GM04503 (cell line): ENCODE measurements at regions not wholly inside any gene's neighbourhood (a gene's known extent, or its start where the extent isn't known, plus 50 kb on each side); places are given as distances from the start of the nearest gene placed in this dataset.

Experiments used
- DNase-seq: peaks from one replicate; pipeline ENCODE4 v3.0.0-alpha.2; 2012; ENCODE audit warnings: low read depth

GRCh38 chr16:49078104-49078503 is 203.5 kb downstream of the CBLN1 start:
- DNase-seq: no peak

- DNase-seq: no peak
These were observed 205.9 kb downstream of the CBLN1 start for GRCh38 chr16:49075709-49076108.

DNA sequence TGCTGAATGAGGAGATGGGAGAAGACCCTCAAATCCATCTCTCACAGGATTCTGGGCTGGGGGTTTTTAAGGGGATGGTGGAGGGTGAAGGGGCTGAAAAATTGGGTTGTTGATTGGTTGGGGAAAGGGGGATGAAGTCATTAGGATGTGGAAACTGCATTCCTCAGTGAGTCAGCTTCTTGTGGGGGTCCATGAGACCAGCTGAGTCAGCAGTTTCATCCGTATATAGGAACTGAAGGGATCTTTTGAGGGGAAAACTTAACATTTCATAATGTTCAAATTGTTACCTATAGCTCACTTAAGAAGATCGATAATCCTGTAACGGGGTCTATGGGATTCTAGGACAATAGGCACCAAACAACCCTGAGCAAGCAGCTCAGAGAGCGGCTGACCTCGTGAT is 213.4 kb downstream of the CBLN1 start:
- no peak for DNase-seq

DNA sequence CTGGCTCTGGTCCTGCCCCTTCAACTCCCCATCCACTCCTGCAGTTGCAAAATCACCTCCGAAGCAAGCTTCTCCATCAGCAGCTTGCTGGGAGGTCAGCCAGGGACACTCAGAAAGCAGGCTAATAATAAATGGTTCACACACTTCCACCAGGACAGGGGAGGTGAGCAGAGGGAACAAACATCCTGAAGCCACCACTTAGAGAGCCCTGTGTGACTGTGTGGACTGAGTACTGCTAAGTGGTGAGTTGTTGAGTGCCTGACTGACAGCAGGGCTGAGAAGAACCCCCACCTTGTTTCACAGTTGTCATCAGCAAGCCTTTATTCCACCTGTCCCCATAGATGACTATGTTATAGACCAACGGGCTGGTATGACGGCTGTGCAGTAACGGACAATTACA is 213.9 kb downstream of the CBLN1 start:
- no peak for DNase-seq

- DNase-seq: no peak
These were observed 220.4 kb downstream of the CBLN1 start for GRCh38 chr16:49061137-49061714.

DNA sequence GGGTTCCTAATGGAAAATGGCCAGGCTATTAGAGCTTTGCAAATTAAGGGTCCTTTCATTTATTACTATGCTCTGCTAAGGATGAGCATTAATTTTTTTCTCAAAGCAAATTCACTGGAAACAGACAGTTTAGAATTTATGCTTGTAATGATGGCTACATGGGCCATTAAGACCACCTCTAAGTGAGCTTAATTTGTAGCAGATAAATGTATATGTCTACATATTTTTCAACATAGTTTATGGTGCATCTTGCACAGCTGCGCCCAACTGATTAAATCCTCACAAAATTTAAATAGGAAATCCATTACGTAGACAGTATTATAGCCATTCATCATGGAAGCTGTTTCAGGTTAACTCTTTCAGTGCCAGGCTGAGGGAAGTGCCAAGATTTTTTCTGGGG is 220.9 kb downstream of the CBLN1 start:
- DNase-seq: no peak

GRCh38 chr16:49058382-49058781 is 223.3 kb downstream of the CBLN1 start:
- no peak for DNase-seq

- DNase-seq: no peak
These were observed 223.7 kb downstream of the CBLN1 start for GRCh38 chr16:49057936-49058335.

GRCh38 chr16:49057391-49057790 is 224.2 kb downstream of the CBLN1 start:
- DNase-seq: no peak

DNA sequence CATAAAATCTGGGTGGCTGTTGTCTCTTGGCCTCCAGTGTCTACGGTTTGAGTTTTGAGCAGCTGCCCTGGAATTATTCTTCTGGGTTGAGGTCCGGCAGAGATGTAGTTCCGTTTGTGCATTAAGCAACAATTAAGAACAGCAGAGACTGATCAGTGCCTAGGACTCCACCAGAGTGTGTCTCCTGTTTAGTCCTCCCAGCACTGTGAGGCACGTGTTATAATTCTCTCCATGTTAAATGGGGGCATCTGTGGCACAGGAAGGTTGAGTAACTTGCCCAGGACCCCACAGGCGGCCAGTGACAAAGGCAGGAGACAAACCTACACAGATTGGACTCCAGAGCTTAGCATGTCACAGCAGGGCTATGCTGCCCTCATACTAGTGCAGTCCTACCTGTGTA is 225.1 kb downstream of the CBLN1 start:
- DNase-seq: no peak

- DNase-seq: no peak
These were observed 225.7 kb downstream of the CBLN1 start for GRCh38 chr16:49055824-49056545.

GRCh38 chr16:49055291-49055690 is 226.3 kb downstream of the CBLN1 start:
- DNase-seq: no peak

GRCh38 chr16:49054606-49055005 is 227.0 kb downstream of the CBLN1 start:
- DNase-seq: no peak

- DNase-seq: no peak
These were observed 228.8 kb downstream of the CBLN1 start for GRCh38 chr16:49052846-49053245.

DNA sequence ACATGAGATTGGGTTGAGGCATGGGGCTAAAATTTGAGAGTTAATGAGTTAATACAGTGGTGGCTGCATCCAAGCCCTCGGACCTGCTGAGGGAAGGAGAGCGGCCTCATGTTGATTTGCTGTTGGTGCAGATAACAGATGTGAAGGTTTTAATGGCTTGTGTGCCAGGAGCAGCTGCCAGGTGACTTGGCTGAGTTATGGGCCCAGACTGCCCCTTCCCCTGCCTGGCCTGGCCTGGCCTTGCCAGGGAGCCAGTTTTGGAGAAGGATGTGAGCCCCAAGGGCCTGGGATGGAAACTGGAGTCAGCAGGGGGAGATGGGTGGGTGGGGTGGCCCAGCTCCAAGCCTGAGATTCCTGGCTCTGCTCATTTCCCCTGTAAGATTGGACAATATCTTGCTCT is 230.1 kb downstream of the CBLN1 start:
- DNase-seq: no peak

- no peak for DNase-seq
These were observed 231.0 kb downstream of the CBLN1 start for GRCh38 chr16:49050607-49051006.

GRCh38 chr16:49049644-49050043 is 232.0 kb downstream of the CBLN1 start:
- DNase-seq: no peak

DNA sequence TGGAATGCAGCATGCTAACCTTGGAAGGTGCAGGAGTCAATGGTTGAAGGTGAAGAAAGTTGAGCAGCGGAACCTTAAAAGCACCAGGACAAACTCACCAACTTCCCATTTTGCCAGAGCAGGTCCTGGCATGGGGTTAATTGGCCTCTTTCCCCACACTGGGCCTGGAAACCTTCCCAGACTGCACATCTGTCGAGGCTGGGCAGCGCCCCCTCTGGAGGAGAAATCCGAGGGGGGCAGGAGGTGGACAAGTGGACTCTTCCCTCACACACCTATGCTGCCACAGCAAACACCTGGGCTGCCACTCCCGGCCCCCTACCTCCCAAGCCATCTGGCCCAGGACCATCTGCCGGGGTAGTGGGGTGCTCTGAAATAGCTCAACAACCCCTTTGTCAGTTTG is 232.4 kb downstream of the CBLN1 start:
- no peak for DNase-seq

GRCh38 chr16:49048557-49048956 is 233.1 kb downstream of the CBLN1 start:
- DNase-seq: no peak

DNA sequence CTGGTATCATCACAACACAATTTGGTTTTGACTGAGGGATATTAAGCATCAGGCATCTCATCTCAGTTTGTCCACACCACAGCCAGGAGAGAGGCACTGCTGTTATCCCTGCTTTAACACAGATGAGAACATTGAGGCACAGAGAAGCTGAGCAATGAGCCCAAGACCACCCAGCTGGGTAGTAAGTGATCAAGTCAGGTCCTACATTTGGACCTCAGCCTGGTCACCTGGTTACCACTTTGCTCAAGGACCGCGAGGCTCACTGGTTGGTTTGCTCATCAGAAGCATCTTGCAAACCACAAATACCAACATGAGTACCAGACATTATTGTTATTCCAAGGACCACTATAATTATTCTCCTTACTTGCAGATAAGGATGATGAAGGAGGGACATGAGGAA is 245.5 kb downstream of the CBLN1 start:
- no peak for DNase-seq

DNA sequence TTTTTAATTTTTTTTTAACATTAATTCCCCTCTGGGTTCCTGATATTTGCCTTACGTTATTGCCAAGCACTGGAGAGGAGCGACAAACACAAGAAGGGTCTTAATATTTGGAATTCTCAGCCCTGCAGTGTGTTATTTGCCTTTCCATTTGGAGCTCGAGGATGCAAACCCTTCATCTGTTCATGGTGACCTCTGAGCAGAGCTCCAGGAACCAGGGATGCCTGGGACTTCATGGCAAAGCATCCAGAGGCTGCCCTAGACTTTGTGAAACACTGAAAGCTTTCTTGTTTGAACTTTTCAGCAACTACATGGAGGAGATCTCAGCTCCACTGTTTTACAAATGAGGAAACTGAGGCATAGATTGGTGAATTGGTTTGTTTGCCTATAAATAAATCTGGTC is 254.2 kb downstream of the CBLN1 start:
- DNase-seq: no peak

GRCh38 chr16:49026566-49027181 is 255.0 kb downstream of the CBLN1 start:
- DNase-seq: no peak

- DNase-seq: no peak
These were observed 256.7 kb downstream of the CBLN1 start for GRCh38 chr16:49024896-49025295.

GRCh38 chr16:49024016-49024415 is 257.6 kb downstream of the CBLN1 start:
- no peak for DNase-seq
